SK-MEL-5 (cell line): ENCODE measurements at regions not wholly inside any gene's neighbourhood (a gene's known extent, or its start where the extent isn't known, plus 50 kb on each side); places are given as distances from the start of the nearest gene placed in this dataset.

Experiments
- DNase-seq: peaks from one replicate; pipeline ENCODE4 v3.0.0-alpha.2; 2016; ENCODE audit warnings: low read depth, low spot score
- in situ Hi-C: cut with HindIII; loops from 2 replicates; pipeline ENCODE4 v1.10.0; 2016; ENCODE audit warnings: low sequenced_read_pairs, high pct_unique_total_duplicates, low pct_unique_long_range_greater_than_20kb

- in situ Hi-C loops = no loop called here
These were observed 211.6 kb upstream of the SP8 start for GRCh38 chr7:20998309-20998708.

DNA sequence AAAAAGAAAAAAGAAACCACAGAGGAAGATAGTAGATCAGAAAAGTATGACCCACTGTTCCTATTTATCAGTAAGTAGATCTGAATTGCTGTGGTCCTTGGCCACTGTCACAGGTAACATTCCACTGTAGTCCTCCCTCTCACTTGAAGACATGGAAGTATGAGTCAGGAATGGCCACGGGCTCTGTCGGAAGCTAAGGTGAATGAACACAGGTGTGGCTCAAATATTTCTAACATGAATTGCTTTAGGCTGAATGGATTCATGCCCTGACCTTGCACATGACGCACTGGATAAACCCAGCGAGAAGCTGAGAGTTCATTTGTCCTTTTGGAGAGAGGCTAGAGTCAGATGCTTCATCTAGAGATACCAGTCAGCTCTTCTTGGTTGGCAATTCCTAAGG lies 224.5 kb upstream of the SP8 start:
- in situ Hi-C loops = no loop called here
- no peak for DNase-seq

More at GRCh38 chr7:20998309-20998708, 211.6 kb upstream of the SP8 start:
- no peak for DNase-seq

DNA sequence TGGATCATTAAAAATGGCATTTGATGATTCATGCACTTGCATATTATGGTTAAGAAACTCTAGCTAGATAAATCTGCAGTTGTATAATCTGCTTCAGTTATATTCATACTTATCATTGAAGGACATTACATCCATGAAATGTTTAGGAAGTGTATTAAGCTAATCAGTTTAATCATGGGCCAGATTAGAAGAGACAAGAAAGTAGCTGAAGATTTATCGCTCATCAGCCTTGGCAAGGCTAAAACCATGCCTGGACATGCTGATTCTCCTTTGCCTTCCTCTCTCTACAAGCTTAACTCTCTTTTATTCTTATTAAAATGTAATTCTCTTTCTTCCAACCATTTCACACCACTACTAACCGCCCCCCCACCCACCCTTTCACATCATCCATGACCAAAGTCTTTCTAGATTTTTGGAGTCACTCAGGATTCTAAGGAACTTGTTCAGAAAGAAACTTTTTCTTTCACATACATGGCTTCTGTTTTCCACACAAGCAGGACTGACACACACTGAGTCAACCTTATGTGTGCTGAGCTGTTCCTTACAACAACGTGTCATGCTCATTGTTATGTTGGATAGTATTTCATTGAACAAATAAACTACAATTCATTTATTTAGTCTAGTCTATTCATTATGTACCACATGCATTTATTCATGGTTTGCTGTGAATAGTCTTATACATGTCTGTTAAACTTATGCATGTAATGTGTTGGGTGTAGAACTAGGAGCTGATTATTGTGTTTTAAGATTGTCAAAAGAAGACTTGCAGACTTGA lies 227.3 kb upstream of the SP8 start:
- DNase-seq = no peak
- in situ Hi-C loops = no loop called here

DNA sequence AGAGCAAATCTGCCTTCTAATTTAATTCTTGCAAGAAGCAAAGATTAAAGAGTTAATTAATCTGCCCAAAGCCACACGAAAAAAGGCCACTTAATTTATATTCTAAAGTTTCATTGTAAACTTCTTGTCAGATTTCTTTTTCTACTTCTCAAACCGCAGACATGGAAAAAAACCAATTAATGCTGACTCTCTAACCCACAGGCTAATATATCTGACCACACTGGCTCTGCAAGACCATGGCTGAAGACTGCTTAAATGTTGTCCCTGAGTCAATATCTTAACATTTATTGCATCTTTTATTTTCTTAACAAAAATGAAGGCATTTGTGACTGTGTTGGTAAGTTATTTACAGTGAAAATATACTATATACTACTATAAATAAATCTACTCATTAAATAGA lies 234.0 kb upstream of the SP8 start:
- DNase-seq = no peak
- in situ Hi-C loops = no loop called here

DNA sequence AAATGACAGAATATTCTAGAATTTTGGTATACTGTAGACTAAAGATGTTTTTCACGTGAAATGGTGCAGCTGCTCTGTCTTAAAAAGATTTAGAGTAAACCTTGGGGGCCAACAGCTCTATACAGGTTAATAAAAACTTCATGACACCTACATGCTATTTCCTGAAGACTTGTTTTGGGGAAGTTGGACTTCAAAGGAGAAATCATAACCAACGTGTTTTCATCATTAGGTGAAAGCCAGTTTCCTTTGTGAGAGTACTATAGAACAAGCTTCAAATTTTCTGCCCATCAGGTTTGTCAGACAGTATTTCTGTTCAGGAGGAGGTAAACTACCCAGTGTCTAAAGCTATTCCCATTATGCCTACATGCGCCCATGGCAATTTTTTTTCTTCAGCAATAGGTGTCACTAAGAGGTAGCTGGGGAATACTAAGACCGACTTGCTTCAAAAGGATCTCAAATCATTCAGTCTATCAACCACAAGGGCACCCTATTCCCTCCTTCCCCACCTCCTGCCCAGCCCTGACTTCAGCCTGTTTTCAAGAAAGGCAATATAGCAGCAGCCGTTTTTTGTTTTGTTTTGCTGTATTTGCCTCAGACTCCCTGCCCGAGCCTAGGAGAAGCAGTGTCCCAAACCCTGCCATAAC lies 237.3 kb upstream of the SP8 start:
- DNase-seq = no peak
- in situ Hi-C loops = no loop called here

DNA sequence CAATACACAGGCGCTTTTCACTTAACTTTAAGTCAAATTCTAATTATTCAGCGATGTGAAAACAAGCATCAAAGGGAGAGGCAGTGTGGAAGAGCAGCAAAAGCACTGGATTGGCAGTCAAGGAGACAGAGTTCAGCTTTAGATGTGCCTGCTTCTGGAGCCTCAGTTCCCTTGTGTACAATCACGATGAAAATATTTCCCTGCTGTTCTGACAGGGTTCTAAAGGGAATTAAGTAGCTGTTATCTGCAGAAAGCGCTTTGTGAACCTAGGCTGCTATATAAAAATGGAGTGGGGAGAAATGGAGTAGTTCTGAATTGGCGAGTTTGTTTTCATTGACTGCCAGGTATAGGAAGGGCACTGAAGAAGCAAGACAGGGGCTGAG lies 237.8 kb upstream of the SP8 start:
- in situ Hi-C loops = no loop called here
- DNase-seq = no peak

GRCh38 chr7:21028186-21028585 lies 241.5 kb upstream of the SP8 start:
- in situ Hi-C loops = no loop called here

DNA sequence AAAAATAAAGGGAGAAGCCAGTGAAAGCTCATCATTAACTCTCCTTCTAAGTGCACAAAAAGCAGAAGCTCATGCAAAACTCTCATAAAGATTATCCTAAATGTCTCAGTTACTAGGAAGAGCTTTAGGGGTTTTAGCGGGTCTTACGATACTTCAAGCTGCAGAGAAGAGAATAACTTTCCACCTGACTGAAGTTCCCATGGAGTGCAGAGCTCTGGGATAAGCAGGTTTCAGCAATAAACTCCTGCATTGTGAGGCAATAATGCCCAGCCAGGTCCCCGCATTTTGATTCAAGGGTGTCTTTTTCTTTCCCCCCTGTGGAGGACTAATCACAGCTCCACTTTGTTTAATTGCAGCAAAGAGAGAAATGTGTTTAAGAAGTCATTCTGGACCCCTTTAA lies 241.9 kb upstream of the SP8 start:
- in situ Hi-C loops = no loop called here
- no peak for DNase-seq

More at GRCh38 chr7:21028186-21028585, 241.5 kb upstream of the SP8 start:
- no peak for DNase-seq

- no peak for DNase-seq
- in situ Hi-C loops = no loop called here
These were observed 242.3 kb upstream of the SP8 start for GRCh38 chr7:21029006-21029405.

DNA sequence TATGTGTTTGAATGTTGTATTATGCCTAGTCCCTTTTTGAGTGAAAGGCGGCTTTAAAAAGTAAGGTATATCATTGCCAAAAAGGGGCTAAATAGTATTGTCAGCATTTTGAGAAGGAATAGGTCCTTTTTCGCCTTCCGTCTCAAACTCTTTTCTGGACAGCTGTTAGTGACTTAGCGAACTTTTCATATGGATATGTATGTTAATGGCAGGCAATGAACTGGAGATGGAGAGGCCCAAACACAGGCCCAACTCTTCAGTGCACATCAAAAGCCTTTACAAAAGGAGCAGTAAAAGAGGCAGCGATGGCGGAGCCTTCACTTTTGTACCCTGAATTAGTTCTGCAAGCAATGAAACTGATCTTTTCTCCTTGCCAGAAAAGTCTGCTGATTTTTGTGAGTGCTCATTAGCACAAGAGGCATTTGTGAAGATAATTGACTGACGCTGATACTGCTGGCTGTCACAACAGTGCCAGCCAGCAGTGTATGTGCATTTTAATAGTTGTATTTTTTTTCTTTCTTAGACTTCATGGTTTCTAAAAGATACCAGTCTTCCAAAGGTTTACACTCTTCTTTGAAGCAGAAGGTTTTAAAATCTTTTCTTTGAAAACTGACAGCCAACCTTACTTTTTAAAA lies 243.7 kb upstream of the SP8 start:
- DNase-seq = no peak
- in situ Hi-C loops = no loop called here

GRCh38 chr7:21041252-21041651 lies 254.6 kb upstream of the SP8 start:
- in situ Hi-C loops = no loop called here
- no peak for DNase-seq

DNA sequence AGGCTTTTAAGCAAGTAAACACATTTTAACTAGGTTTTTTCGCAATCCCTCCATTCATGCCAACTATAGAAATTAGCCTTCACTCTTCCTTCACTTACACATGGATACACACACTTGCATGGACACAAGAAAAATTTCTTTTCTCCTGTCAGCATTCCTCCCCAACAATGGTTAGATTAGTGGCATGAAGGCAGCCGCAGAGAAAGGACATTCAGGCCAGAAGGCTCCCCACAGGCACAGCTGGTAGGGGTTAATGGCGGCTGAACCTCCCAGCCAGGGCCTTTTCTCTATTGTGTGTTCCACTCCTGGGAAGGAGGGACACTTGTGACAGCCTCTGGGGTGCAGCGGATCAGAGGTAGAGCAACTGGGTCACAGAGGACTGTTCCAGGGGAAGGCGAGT lies 255.0 kb upstream of the SP8 start:
- no peak for DNase-seq
- in situ Hi-C loops = no loop called here

GRCh38 chr7:21044384-21044783 lies 257.7 kb upstream of the SP8 start:
- DNase-seq = no peak
- in situ Hi-C loops = no loop called here

DNA sequence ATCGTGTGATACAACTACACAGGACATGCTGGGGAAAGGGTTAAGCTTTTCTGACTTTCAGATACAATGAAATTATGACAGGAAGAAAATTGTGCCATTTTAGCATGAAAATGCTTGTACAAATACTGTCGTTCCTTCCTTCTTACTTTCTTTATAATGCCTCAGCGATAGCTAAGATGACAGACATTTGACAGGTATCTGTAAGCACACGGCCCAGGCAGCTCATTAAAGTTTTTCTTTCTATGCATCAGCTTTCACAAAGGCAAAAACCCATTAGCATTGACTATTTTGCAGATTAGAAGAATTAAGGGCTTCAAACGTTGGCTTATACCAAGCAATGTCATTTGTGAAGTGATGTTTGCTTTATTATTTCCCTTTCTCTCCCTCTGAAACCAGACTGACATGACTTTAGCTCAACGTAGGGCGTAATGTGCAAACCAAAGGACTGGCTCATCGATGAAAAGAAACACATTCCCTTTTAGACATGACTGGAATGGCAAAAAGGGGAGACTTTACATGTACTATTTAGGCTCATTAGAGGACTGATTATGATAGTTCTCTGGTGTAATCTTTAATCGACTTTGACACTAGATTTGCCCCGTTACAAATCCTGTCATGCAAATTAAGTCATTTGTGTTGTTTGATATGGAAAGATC lies 258.4 kb upstream of the SP8 start:
- DNase-seq = no peak
- in situ Hi-C loops = no loop called here

DNA sequence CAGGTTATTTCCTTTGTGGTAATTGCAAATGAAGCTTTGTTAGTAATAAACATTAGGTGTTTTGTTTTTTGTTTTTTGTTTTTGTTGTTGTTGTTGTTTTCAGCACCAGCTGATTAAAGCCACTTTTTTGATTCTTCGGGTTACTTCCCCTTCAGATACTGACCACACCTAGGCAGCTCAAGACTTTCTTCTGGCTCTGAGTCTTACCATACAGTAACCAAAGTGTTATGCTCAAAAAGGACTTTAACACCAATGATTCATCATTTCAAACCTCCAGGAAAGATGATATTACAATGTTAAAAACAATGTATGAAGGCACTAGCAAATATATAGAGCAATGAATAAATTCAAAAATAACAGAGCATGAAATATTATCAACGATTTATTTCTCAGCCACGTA lies 265.2 kb upstream of the SP8 start:
- in situ Hi-C loops = no loop called here
- no peak for DNase-seq

DNA sequence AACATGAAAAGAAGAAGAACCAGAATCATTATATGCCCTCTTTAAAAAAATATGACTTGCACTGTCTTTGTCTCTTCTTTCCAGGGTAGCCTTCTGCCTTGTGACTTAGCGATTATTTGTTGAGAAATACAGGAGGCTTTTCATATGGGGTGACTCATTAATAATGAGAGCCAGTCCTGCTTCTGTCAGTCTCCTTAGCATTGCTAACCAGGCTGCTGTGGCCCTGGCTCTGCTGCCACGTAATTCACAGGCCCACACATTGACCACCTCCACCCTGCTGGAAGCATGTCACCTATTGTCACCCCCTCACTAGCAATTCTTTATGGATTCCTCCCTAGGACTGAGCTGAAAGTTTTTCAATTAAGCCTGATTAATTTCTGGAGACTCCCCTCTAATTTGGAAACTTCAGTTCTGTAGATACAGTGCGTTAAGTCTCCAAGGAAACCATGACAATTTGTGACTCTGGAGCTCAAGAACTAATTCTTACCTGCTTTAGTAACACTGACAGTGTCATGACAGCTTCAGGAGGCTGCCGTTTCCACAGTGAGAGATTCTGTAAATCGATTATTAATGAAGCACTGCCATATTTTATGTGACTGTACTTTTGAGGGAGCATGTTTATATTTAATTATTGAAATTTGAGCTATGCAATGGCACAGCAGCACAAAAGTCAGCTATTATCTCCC lies 267.9 kb upstream of the SP8 start:
- DNase-seq = peak; percentile 27
- in situ Hi-C loops = no loop called here

- in situ Hi-C loops = no loop called here
- peak; percentile 4 for DNase-seq
These were observed 272.4 kb upstream of the SP8 start for GRCh38 chr7:21059069-21059468.

GRCh38 chr7:21063106-21063505 lies 276.4 kb upstream of the SP8 start:
- in situ Hi-C loops = no loop called here
- no peak for DNase-seq
